Peyer's patch (tissue), 4 donors: ENCODE measurements at regions not wholly inside any gene's neighbourhood (a gene's known extent, or its start where the extent isn't known, plus 50 kb on each side); places are given as distances from the start of the nearest gene placed in this dataset.

Experiments used
- DNase-seq, 3 donors: peaks; one replicate each; pipeline ENCODE4 v3.0.0-alpha.2; 2017 to 2019
- H3K27ac ChIP-seq, 4 donors: fragments of 200-600 bp; sonication (generic); one replicate each; pipeline ENCODE4 v1.5.1; 2016 to 2019
- H3K27me3 ChIP-seq, 2 donors: fragments of 200-600 bp; sonication (generic); one replicate each; pipeline ENCODE4 v1.5.1; 2019
- H3K36me3 ChIP-seq, 3 donors: fragments of 200-600 bp; sonication (generic); one replicate each; pipeline ENCODE4 v1.5.1; 2016 to 2019
- H3K4me1 ChIP-seq, 4 donors: fragments of 200-600 bp; sonication (generic); one replicate each; pipeline ENCODE4 v1.5.1; 2016 to 2019
- H3K4me3 ChIP-seq, 4 donors: fragments of 200-600 bp; sonication (generic); 1 replicate in 3 of 4; 2 replicates in 1 of 4; pipeline ENCODE4 v1.5.1; 2016 to 2019; ENCODE audit warnings: mild to moderate bottlenecking in 1 of 4
- H3K9me3 ChIP-seq, 4 donors: fragments of 200-600 bp; sonication (generic); one replicate each; pipeline ENCODE4 v1.5.1; 2016 to 2019; ENCODE audit warnings: mild to moderate bottlenecking in 1 of 4
- POLR2A ChIP-seq, 2 donors: fragments of 450-650 bp; IDR thresholded peaks; one replicate each; pipeline ENCODE4 v1.5.1; 2017; ENCODE audit warnings: antibody characterized with exemption in 2 of 2, mild to moderate bottlenecking in 2 of 2, moderate library complexity in 2 of 2
- TF ChIP-seq, protein P1 (sequence below), 6 experiments: fragments of 450-650 bp in 4 of 6; fragments of 200-600 bp in 2 of 6; sonication (generic) in 1 of 6; IDR thresholded peaks; one replicate each; pipeline ENCODE4 v1.5.1; 2017 to 2019; ENCODE audit warnings: antibody characterized with exemption in 6 of 6, mild to moderate bottlenecking in 3 of 6, moderate library complexity in 1 of 6

- no peaks in the 10 kb centered on the region for H3K27me3 ChIP-seq
- H3K4me1 ChIP-seq = peaks cover 0 to 43% (median 3%) of the 10 kb centered on the region in 4 donors
- TF ChIP-seq POLR2A (IDR thresholded peaks at IDR 0.05) = no peak
- no peak overlapping the region for H3K4me3 ChIP-seq
- H3K36me3 ChIP-seq = no peaks in the 10 kb centered on the region
- no peaks in the 10 kb centered on the region for H3K9me3 ChIP-seq
- DNase-seq = no peak
- H3K27ac ChIP-seq = no peak overlapping the region
These were observed 506.9 kb downstream of the RPS24 start for GRCh38 chr10:78540355-78541076.

DNA sequence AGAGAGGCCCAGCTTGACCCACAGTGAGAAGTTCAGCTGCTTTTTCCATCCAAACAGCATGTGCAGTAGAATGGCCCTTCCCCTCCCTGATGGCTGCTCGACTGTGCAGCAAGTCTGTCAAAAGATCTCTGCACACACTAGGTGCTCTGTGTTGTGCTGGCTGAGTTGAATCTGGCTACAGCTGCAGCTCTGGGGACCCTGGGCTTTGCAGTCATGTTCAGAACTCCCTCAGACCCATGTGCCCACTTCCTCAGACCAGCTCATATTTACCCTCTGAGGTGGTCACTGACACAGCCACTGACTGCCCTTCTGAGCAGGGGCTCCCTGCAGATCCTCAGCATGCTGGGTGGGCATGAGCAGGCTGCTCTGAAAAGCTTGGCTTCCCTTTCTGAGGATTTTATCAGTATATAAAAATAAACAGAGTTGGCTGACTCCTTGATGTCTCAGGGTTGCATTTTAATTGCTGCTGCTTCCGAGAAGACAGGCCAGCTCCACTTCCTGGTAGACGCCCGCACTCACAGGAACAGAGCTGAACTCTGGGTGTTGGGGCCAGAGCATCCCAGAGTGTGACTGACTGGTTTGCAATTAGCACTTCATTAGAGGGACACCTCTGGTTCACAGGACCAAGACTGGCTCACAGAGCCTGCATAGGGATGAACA lies 507.9 kb downstream of the RPS24 start:
- no peaks in the 10 kb centered on the region for H3K9me3 ChIP-seq
- H3K36me3 ChIP-seq = no peaks in the 10 kb centered on the region
- peak in 1 of 3 donors; percentile 53 for DNase-seq
- peaks cover 0 to 34% (median 3%) of the 10 kb centered on the region in 4 donors for H3K4me1 ChIP-seq
- H3K27ac ChIP-seq = peak overlapping the region in 2 of 4 donors; percentile 33 to 64
- TF ChIP-seq, protein P1, sequence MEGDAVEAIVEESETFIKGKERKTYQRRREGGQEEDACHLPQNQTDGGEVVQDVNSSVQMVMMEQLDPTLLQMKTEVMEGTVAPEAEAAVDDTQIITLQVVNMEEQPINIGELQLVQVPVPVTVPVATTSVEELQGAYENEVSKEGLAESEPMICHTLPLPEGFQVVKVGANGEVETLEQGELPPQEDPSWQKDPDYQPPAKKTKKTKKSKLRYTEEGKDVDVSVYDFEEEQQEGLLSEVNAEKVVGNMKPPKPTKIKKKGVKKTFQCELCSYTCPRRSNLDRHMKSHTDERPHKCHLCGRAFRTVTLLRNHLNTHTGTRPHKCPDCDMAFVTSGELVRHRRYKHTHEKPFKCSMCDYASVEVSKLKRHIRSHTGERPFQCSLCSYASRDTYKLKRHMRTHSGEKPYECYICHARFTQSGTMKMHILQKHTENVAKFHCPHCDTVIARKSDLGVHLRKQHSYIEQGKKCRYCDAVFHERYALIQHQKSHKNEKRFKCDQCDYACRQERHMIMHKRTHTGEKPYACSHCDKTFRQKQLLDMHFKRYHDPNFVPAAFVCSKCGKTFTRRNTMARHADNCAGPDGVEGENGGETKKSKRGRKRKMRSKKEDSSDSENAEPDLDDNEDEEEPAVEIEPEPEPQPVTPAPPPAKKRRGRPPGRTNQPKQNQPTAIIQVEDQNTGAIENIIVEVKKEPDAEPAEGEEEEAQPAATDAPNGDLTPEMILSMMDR (IDR thresholded peaks at IDR 0.05) = no peak
- TF ChIP-seq POLR2A (IDR thresholded peaks at IDR 0.05) = no peak
- no peaks in the 10 kb centered on the region for H3K27me3 ChIP-seq
- H3K4me3 ChIP-seq = no peak overlapping the region

DNA sequence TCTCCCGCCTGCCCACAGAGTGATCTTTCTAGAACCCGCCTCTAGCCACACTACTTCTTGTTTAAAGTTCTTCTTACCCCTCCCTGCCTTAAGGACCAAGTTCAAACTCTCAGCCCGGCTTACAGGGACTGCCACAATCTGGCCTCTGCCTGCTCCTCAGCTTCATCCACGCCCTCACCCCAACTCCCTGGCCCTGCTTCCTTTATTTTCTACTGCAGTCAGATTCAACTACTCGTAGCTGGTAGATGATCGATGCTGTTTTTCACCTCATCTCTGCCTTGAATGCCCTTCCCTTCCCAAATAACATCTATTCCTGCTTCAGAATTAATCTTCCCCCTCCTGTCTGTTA lies 508.5 kb downstream of the RPS24 start:
- Histone ChIP-seq H3K4me1 (peaks cover 0 to 33% (median 3%) of the 10 kb centered on the region in 4 donors), H3K9me3 (no peaks in the 10 kb centered on the region), H3K27me3 (no peaks in the 10 kb centered on the region), H3K27ac (peak overlapping the region in 2 of 4 donors; percentile 33 to 64), H3K36me3 (no peaks in the 10 kb centered on the region), H3K4me3 (no peak overlapping the region)
- no peak for TF ChIP-seq POLR2A (IDR thresholded peaks at IDR 0.05)
- TF ChIP-seq, protein P1 (IDR thresholded peaks at IDR 0.05) = no peak
- DNase-seq = no peak

- H3K9me3 ChIP-seq = no peaks in the 10 kb centered on the region
These were observed 508.9 kb downstream of the RPS24 start for GRCh38 chr10:78542521-78542920.

DNA sequence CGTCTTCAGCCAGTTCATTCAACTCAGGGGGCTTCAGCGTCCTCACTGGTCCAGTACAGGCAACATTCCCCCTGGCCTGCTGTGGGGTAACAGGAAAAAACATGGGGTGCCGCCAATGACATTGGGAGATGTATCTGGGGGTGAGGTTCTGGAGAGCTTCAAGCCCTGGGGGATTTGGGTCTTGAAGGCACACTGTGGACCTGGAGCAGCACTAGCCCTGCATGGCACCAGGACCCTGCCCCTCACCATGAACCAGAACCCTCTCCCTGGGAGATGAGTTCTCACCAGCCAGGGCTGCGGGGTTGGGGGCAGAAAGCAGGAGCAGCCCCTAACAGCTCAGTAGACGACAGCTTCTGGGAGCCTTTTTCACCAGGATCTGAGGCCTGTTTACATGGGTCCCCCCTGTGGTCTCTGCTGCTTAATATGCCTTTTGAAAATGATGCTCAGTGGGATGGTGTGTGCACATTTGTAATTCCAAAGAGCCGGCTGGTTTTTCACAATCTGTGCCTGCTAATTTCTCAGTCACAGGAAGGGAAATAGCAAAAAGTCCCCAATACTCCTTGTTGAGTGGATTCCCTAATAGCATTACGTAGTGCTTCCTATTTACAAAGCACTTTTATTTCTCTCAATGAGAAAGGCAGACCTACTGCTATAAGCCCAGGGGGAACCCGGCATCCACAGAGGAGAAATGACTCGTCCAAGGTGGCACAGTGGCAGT lies 509.5 kb downstream of the RPS24 start:
- no peak for TF ChIP-seq POLR2A (IDR thresholded peaks at IDR 0.05)
- TF ChIP-seq, protein P1 (IDR thresholded peaks at IDR 0.05) = no peak
- H3K27ac ChIP-seq = peak overlapping the region in 3 of 4 donors; percentile 1 to 76 (median 64)
- peaks cover 0 to 33% (median 3%) of the 10 kb centered on the region in 4 donors for H3K4me1 ChIP-seq
- H3K27me3 ChIP-seq = no peaks in the 10 kb centered on the region
- no peak for DNase-seq
- H3K36me3 ChIP-seq = no peaks in the 10 kb centered on the region
- H3K4me3 ChIP-seq = no peak overlapping the region
- H3K9me3 ChIP-seq = no peaks in the 10 kb centered on the region

More at GRCh38 chr10:78542521-78542920, 508.9 kb downstream of the RPS24 start:
- no peak for DNase-seq
- TF ChIP-seq, protein P1 (IDR thresholded peaks at IDR 0.05) = no peak
- TF ChIP-seq POLR2A (IDR thresholded peaks at IDR 0.05) = no peak
- H3K27me3 ChIP-seq = no peaks in the 10 kb centered on the region
- peaks cover 0 to 33% (median 3%) of the 10 kb centered on the region in 4 donors for H3K4me1 ChIP-seq
- peak overlapping the region in 3 of 4 donors; percentile 1 to 76 (median 64) for H3K27ac ChIP-seq
- H3K36me3 ChIP-seq = no peaks in the 10 kb centered on the region
- no peak overlapping the region for H3K4me3 ChIP-seq
